NB4 (cell line): ENCODE measurements at regions not wholly inside any gene's neighbourhood (a gene's known extent, or its start where the extent isn't known, plus 50 kb on each side); places are given as distances from the start of the nearest gene placed in this dataset.
A peak's percentile ranks its signal among the peaks of the same experiment; 100 is the strongest.

Source experiments
- DNase-seq: peaks from one replicate; pipeline ENCODE4 v3.0.0; 2010; ENCODE audit warnings: low read depth
- H3K4me3 ChIP-seq: one replicate; pipeline ENCODE4 v1.5.1; 2011; ENCODE audit warnings: mild to moderate bottlenecking, low read depth, low read length, moderate library complexity
- CTCF ChIP-seq: IDR thresholded peaks from one replicate; pipeline ENCODE4 v1.5.1; 2012; ENCODE audit warnings: low read depth, low read length
- MAX ChIP-seq: IDR thresholded peaks from 2 replicates; pipeline ENCODE4 v1.6.1; 2011; ENCODE audit warnings: low read depth, low read length
- MYC ChIP-seq: IDR thresholded peaks from 2 replicates; pipeline ENCODE4 v1.6.1; 2011; ENCODE audit warnings: low read depth, low read length
- POLR2A ChIP-seq: IDR thresholded peaks from 2 replicates; pipeline ENCODE4 v1.6.1; 2011; ENCODE audit warnings: mild to moderate bottlenecking; ENCODE audit not compliant: insufficient read length; ENCODE audit errors: extremely low read depth

GRCh38 chr4:98210281-98210680 is 50.9 kb upstream of the RAP1GDS1 start:
- DNase-seq: no peak
- no peak overlapping the region for H3K4me3 ChIP-seq
- TF ChIP-seq MYC (no peak), CTCF (no peak), MAX (no peak), POLR2A (no peak)

- no peak overlapping the region for H3K4me3 ChIP-seq
- no peak for TF ChIP-seq CTCF
- no peak for TF ChIP-seq MYC
- no peak for TF ChIP-seq MAX
- no peak for TF ChIP-seq POLR2A
- DNase-seq: no peak
Measured at GRCh38 chr4:98209111-98209510, 52.1 kb upstream of the RAP1GDS1 start.

GRCh38 chr4:98204236-98204553 is 57.0 kb upstream of the RAP1GDS1 start:
- no peak for TF ChIP-seq MAX
- TF ChIP-seq CTCF: no peak
- no peak for DNase-seq
- H3K4me3 ChIP-seq: no peak overlapping the region

GRCh38 chr4:98203332-98204235 is 57.6 kb upstream of the RAP1GDS1 start:
- no peak for TF ChIP-seq MYC
- peak; percentile 34 for TF ChIP-seq POLR2A
- TF ChIP-seq MAX: no peak
- peak; percentile 40 for DNase-seq
- no peak overlapping the region for H3K4me3 ChIP-seq

GRCh38 chr4:98202907-98203306 is 58.3 kb upstream of the RAP1GDS1 start:
- no peak for TF ChIP-seq MYC
- TF ChIP-seq CTCF: no peak
- no peak for TF ChIP-seq POLR2A
- TF ChIP-seq MAX: no peak
- no peak for DNase-seq
- no peak overlapping the region for H3K4me3 ChIP-seq

GRCh38 chr4:98199247-98199646 is 56.0 kb upstream of the STPG2 start:
- no peak for DNase-seq
- TF ChIP-seq MYC: no peak
- TF ChIP-seq MAX: no peak
- TF ChIP-seq POLR2A: no peak
- TF ChIP-seq CTCF: no peak
- no peak overlapping the region for H3K4me3 ChIP-seq
